GM12873 (cell line): ENCODE measurements at regions not wholly inside any gene's neighbourhood (a gene's known extent, or its start where the extent isn't known, plus 50 kb on each side); places are given as distances from the start of the nearest gene placed in this dataset.

Experiments
- TF ChIP-seq, protein P1 (sequence below): IDR thresholded peaks from 2 replicates; pipeline ENCODE4 v1.5.1; 2012; ENCODE audit warnings: low read depth, mild to moderate bottlenecking, moderate library complexity, low read length, control low read depth; ENCODE audit not compliant: insufficient read depth; ENCODE audit errors: missing control alignments

DNA sequence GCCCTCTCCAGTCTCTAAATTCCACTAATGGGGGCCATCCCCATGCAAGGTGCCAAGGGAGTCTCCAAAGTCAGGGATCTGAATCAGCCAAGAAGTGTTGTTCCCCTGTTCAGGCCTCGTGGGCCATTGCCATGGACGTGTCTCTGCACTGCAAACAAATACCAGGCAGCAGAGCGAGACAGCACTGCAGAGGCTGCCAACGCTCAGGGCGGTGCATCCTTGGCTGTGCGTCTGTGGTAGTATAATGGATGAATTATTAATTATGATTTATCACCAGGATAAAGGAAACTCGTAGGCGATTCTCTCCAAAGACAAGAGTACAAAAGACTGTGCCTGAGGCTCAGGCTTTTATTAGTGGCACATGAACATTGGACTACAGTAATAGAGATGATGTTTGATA lies 122.3 kb upstream of the NTF3 start:
- TF ChIP-seq, protein P1, sequence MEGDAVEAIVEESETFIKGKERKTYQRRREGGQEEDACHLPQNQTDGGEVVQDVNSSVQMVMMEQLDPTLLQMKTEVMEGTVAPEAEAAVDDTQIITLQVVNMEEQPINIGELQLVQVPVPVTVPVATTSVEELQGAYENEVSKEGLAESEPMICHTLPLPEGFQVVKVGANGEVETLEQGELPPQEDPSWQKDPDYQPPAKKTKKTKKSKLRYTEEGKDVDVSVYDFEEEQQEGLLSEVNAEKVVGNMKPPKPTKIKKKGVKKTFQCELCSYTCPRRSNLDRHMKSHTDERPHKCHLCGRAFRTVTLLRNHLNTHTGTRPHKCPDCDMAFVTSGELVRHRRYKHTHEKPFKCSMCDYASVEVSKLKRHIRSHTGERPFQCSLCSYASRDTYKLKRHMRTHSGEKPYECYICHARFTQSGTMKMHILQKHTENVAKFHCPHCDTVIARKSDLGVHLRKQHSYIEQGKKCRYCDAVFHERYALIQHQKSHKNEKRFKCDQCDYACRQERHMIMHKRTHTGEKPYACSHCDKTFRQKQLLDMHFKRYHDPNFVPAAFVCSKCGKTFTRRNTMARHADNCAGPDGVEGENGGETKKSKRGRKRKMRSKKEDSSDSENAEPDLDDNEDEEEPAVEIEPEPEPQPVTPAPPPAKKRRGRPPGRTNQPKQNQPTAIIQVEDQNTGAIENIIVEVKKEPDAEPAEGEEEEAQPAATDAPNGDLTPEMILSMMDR, result no peak

DNA sequence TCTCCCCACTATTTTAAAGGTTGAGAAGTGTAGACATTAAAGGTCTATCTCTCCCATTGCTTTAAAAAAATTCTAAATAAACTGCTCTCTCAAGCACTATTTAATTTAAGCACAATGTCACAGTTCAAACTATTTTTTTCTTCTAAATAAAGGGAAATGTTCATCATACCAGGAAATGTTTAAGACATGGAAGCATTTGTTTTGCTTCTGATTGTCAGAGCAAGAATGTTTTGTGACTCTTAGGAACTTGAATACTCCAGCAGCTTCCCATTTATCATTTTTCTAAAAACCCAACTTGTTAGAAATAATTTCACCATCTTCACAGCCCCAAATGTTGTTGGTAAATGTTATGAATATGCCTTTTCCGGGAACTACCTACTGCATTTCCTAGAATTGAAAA lies 121.8 kb upstream of the NTF3 start:
- TF ChIP-seq, protein P1, result no peak

DNA sequence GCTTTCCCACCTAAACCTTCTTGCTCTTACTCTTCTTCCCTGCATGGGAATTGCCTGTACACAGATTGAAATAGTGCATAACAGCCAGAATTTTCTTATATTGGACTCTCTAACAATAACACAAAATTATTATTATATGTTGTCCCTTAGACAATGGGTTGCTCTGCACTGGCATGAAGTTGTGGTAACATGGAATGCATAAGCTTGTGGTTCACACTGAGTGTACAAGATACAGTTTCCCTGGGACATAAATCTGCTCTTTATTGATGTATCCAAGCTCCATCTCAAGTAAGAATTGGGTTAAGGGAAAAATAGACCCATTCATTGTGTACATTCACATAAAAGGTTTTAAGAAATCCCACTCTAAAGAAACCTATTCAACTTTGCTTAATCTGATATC lies 114.4 kb upstream of the NTF3 start:
- TF ChIP-seq, protein P1, result no peak

DNA sequence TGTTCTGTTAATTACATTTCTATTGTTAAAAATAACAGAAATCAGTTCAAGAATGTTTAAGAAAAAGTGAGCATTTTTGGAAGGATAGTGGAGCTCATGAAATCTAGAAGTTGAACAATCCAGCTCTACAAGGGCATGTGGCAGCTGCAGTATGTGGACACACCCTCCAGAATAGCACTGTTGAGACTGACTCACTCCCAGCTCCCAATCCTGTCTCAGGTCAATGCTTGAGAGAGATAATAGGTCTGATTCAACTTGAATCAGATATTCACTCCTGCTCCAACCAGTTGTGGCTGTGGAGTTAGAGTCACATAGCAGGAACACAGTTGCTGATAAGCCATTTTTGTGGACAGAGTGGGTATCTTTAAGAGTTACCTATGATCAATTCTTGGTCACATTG lies 113.0 kb upstream of the NTF3 start:
- TF ChIP-seq, protein P1, result no peak

DNA sequence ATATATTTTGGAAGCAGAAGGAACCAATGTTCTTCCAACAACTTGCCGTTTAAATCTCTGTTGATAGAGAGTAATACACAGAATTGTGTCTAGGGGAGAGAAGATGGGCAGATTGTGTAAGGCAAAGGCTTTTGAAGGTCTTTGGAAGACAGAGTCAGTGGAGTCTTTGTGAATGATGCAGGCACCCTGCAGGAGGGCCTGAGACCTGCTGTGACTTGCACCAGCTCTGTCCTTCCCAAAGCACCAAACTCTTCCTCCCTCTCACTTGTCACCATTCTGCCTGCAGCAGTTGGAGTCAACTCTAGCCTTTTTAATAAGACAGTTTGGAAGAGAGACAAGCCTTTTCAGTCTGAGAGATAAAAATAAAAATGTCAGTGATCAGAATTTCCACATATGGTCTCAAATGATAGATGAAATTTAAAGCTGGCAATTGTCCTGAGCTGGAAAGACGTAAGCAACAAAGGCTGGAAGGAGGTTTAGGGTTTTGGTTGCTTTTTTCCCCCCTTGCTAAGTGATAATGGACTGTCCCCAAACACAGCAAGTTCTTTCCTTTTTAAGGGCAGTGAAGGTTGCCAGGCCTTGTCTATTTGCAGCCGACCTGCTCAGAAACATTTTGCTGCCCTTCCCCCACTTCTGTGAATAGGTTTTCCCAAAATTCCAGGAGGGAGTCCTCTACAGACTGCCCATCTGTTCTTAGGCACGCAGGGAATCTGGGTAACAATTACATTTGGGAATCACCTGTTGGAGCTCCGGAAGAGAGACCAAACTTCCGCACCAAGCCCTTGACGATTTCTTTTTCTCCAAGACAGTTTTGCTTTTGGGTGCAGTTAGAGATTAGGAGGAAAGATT lies 103.0 kb upstream of the NTF3 start:
- TF ChIP-seq, protein P1, result no peak

DNA sequence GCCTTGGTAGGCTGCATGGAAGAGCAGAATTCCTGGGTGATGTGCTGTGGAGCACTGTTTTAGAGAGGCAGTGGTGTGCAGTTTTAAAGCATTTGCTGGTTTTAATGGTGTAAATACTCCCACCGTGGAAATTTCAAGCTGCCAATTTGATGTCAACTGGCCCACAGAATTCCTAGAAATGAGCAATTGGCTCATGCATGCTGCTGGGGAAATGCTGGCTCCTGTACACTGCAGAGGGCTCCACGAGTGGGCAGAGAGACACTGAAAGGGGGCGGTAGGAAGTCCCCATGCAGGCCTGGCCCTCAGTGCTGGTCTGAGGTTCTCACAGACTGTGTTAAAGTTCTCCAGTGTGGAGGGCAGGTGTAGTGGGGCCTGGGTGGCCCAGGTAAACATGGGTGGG lies 99.4 kb upstream of the NTF3 start:
- TF ChIP-seq, protein P1, result no peak

DNA sequence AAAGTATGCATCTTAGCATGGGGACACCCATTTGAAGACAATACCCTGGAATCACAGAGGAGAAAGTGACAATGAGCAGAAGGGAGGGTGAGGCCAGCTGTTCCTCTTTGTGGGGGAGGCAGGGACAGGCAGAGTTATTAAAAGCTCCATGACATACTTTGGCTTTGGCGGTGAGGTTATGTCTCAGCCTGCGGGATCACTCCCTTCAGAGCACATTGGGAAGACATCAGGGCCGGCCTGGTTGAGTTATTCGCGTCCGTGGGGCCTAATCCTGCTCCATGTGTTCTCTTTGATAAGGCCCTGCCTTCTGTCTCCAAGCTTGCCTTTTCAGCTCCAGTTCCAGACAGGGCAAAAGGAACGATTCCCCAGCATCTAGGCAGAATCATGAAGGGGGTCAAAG lies 98.8 kb upstream of the NTF3 start:
- TF ChIP-seq, protein P1, result no peak
